GM12874 (cell line): ENCODE measurements at regions not wholly inside any gene's neighbourhood (a gene's known extent, or its start where the extent isn't known, plus 50 kb on each side); places are given as distances from the start of the nearest gene placed in this dataset.

ENCODE experiments used
- TF ChIP-seq, protein P1 (sequence below): IDR thresholded peaks from 2 replicates; pipeline ENCODE4 v1.5.1; 2011; ENCODE audit warnings: low read depth, mild to moderate bottlenecking, control low read depth, low read length, moderate library complexity; ENCODE audit not compliant: insufficient read depth

DNA sequence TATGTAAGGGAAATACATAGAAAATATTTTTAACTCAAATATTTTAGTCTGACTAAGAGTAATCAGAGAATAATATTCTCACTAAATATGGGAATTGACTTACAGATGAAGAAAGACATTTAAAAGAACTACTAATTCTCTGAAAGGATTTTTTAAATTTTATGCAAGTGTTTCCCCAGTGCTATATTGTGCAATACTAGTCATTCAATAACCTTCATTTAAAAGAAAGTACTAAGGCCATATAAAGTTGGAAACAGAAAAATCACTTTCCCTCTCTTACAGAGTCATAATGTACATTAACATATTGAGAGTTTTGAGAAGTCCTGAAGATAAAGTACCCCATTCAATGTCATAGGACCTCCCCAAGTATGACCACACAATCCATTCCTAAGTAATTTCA, 584.6 kb upstream of the ACVR2A start:
- TF ChIP-seq, protein P1, sequence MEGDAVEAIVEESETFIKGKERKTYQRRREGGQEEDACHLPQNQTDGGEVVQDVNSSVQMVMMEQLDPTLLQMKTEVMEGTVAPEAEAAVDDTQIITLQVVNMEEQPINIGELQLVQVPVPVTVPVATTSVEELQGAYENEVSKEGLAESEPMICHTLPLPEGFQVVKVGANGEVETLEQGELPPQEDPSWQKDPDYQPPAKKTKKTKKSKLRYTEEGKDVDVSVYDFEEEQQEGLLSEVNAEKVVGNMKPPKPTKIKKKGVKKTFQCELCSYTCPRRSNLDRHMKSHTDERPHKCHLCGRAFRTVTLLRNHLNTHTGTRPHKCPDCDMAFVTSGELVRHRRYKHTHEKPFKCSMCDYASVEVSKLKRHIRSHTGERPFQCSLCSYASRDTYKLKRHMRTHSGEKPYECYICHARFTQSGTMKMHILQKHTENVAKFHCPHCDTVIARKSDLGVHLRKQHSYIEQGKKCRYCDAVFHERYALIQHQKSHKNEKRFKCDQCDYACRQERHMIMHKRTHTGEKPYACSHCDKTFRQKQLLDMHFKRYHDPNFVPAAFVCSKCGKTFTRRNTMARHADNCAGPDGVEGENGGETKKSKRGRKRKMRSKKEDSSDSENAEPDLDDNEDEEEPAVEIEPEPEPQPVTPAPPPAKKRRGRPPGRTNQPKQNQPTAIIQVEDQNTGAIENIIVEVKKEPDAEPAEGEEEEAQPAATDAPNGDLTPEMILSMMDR, result no peak

DNA sequence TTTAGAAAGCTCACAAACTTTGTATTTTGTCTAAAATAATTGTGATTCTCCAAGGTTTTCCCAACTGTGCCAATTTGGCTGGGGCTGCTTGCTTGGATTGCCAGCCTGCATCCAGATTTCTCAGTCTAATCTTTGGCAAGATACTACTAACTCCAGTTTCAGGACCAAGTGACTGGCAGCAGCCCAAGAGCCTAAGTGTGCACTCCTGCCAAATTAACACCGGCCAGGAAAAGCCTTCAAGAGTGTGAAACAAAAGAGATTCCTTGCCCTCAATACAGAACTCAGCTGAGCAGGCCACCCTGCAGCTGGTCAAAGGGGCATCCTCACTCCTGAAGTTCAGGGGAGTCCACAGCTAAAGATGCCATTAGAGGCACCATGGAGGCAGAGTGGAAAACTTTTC, 589.0 kb upstream of the ACVR2A start:
- TF ChIP-seq, protein P1, result no peak

DNA sequence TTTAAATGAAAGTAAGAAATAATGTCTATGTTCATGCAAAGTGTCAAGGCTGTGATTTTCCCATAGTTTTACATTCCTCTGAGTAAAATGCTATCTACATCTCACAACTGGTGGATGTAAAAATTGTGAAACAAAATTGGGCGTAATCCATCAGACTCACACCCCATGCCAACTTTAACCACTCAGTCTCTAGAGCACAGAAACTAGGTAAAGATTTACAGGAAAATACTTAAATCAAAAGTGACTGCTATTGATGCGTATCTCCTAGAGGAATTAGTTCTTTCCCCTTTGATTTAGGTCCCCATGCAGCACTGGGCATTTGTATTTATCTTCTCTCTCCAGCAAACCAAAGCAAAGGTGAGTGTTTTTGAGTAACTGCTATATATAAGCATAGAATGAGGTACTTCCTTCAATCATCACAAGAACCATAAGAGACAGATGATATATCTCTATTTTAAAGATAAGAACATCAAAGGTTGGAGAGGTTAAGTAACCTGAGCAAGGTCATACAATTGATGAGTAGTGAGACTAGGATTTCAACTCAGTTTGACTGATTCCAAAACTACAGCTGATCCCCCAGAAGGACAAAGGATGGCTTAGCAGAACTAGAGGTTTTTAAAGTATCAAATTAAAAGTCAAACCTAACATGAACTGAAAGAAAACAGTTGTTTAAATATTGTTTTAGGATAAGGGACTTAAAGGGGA, 594.0 kb upstream of the ACVR2A start:
- TF ChIP-seq, protein P1, result no peak

DNA sequence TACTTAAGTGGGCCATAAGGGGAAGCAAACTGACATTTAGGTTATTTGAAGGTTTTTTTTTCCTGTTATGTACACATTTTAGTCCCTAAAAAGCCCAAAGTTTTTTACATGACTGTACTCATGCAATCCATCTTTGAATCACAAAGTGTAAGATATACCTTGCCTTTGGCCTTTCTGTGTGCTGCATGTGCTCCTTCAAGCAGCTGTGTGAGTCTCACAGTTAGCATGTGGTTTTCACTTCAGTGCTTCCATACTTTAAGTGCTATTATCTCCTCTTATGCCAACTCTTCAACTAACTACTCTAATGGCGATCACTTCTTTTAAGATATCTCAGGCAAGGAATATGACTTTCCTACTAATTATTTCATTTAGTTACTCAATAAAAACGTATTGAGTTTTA, 597.1 kb upstream of the ACVR2A start:
- TF ChIP-seq, protein P1, result no peak

DNA sequence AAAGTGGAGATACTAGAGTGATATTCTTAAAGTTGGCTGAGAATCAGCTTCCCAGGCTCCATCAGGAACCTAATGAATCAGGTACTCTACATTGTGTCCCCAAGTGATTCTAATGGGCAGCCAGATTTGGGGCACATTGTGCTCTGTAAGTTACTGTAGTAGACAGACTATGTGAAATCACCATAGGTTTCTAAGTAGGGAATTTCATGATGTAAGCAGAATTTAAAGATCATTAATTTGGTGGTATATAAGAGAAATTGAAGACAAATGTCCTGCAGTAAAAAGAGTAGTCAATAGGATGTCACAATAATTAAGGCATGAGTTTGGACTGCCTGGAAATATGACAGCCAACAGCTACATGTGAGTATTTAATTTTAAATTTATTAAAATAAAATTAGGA, 602.4 kb upstream of the ACVR2A start:
- TF ChIP-seq, protein P1, result no peak

DNA sequence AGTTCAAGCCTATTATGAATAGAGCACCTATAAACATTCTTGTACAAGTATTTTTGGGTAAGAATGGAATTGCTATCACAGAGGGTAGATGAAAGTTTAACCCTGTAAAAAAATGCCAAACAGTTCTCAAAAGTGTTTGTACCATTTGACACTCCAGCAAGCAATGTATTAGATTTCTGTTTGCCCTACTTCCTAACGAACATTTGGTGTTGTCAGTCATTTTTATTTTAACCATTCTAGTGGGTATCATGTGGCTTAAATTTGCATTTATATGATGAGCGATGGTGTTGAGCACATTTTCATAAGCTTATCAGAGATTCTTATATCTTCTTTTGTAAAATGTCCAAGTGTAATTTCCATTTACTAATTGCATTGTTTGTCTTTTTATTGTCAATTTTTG, 608.2 kb upstream of the ACVR2A start:
- TF ChIP-seq, protein P1, result no peak

DNA sequence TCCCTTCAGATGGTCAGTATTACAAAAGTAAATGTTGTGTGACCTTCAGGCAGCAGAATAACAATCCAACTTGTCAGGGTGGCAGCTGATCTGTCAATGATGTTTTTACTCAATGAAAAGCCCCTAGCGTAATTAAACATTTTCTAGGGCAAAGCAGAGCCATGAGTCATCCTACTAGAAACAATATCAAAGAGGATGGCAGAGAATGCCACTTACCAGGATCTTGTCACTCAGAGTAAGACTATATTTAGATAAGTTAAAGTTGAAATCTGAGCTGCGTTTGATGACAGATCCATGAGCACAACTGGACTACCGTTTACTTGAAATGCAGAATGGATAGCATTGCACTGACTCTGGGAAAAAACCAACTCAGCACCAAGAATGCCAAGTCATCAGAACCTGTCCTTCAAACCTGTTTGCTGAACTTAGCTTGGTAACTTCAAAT, 612.6 kb upstream of the ACVR2A start:
- TF ChIP-seq, protein P1, result no peak
